NCI-H2081 treated with DMSO at 0.1 percent for 48 hours (cell line): ENCODE measurements at regions not wholly inside any gene's neighbourhood (a gene's known extent, or its start where the extent isn't known, plus 50 kb on each side); places are given as distances from the start of the nearest gene placed in this dataset.
"Not testable (repeated sequence)": the region's sequence is repeated elsewhere in the genome, so short reads cannot be mapped to it uniquely, and the experiment has no call there.

Source experiments
- DNase-seq: peaks from one replicate; lab custom pipeline; 2025; lab: John Stamatoyannopoulos, UW

GRCh38 chr3:110814170-110815007 is 257.2 kb upstream of the NECTIN3 start:
- no peak for DNase-seq

GRCh38 chr3:110815008-110815583 is 256.5 kb upstream of the NECTIN3 start:
- DNase-seq = no peak

DNA sequence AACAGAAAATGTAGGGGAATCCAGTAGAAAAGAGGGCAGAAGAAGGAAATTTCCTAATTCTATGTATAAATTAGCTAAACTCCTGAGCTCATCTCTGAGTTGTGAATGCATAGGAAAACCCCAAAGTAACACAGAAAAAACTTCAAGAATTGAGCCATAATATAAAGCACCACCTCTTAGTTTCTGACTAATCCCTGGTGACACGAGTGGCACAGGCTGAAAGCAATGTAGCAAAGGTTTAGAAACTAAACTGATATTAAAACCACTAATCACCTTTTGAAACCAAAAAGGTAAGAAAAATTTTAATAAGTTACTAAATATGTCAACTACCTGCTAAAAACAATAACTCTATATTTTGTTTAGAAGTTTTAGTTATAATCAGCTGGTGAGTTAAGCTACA is 255.6 kb upstream of the NECTIN3 start:
- no peak for DNase-seq

- no peak for DNase-seq
These were observed 250.0 kb upstream of the NECTIN3 start for GRCh38 chr3:110821586-110821985.

GRCh38 chr3:110822971-110823370 is 248.6 kb upstream of the NECTIN3 start:
- DNase-seq = no peak

- no peak for DNase-seq
These were observed 224.6 kb upstream of the NECTIN3 start for GRCh38 chr3:110846971-110847370.

DNA sequence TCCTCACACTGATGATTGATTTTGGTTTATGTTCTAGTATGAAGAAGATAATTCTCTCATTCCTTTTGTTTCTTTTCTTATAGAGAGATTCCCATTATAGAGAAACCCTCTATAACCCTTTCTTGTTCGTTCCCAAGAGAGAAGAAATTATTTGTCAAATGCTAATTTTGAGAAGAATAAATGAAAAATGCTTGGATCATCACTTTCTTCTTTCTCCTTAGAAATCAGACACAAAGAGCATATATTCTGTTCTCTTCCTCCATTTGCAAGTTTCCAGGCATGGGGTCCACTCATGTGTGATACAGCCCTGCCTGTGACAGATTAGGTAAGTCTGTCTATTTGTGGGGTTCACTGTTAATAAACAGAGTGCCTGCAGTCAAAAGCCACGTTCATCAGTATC is 222.6 kb upstream of the NECTIN3 start:
- DNase-seq = no peak

DNA sequence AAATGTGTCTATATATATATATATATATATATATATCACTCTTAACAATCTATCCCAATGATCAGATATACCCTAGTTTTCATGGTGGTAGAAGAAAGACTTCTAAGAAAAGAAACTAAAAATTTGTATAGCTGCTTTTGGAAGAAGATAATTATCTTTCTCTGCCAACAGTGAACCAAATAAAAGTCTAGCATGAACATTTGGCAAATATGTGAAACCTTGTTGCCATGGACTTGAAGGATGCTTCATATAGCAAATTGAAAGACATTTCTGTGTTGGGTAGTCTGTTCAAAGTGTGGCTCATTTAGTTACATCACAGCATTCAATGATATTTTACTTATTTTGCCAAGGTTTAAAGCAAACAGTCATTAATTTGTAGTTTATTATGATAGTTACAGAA is 219.9 kb upstream of the NECTIN3 start:
- DNase-seq = no peak

- no peak for DNase-seq
These were observed 216.4 kb upstream of the NECTIN3 start for GRCh38 chr3:110855207-110855606.

GRCh38 chr3:110856916-110857315 is 214.7 kb upstream of the NECTIN3 start:
- DNase-seq = no peak

- no peak for DNase-seq
These were observed 213.1 kb upstream of the NECTIN3 start for GRCh38 chr3:110858549-110858948.

- no peak for DNase-seq
These were observed 212.3 kb upstream of the NECTIN3 start for GRCh38 chr3:110859336-110859735.

DNA sequence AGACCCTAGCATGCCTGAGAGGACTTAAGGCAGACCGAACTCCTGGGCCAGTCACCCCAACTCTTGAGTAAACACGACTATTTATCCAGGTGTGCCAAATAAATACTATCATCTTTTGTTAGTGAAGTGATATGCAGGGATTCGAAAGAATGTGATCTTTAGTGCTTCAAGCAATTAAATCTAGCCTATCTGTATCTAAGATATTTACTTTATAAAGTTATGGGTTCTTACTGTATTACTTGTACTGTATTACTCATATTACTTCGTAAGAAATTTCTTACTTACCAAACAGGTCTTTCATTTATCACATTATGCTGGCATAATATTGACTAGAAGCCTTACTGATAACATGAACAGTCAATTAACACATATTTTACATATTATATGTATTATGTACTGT is 211.6 kb upstream of the NECTIN3 start:
- no peak for DNase-seq

DNA sequence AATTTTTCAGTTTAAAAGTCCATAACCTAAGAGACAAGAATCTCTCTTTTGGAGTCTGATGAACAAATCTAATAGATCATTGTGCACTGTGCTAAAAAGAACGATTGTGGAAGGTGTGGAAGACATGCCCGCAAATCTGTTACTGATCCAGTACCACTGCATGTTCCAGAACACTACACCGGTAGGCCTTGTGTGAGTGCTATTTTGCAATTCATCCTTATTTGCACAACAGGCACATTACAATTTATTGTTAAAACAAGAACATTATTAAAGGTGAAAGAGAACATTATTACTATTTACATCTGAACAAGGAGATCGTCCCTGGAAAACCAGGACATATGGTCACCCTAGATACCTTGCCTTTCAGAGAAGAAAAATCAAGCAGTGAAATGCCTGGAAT is 205.7 kb upstream of the NECTIN3 start:
- no peak for DNase-seq

DNA sequence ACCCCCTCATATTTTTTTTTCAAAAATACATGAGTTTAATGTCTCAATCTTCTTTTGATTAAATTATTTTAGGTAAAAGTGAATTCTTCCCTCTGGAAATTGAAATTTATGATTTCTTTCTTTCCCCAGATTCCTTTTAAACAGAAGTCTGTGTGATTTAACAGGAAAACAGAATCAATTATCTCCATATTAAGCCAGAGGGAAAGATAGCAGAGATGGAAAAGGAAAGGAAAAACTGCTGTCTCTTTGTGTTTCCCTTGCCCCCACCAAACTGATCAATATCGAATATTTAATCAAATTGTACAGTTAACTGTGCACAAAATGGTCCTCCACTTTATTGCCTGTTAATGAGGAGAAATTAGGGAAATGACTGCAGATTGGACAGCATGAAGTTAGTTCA is 203.5 kb upstream of the NECTIN3 start:
- no peak for DNase-seq

DNA sequence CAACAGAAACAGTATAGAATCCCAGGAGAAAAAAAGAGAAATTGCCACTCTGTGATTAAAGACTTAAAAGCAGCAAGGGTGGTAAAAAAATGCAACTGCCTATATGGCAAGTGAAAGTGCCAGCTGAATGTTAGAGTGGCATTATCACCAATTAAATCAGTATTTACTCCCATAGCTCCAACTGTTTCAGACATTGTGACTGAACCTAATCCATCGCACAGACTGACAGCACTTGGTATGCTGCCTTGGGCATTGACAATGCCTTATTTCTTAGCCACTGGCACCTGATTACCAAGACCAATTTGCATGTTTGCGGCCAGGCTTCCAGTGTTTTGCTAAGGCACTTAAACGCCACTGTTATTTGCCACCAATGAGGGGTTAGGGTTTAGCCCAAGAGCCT is 201.9 kb upstream of the NECTIN3 start:
- no peak for DNase-seq

- DNase-seq = no peak
These were observed 199.7 kb upstream of the NECTIN3 start for GRCh38 chr3:110871869-110872268.

DNA sequence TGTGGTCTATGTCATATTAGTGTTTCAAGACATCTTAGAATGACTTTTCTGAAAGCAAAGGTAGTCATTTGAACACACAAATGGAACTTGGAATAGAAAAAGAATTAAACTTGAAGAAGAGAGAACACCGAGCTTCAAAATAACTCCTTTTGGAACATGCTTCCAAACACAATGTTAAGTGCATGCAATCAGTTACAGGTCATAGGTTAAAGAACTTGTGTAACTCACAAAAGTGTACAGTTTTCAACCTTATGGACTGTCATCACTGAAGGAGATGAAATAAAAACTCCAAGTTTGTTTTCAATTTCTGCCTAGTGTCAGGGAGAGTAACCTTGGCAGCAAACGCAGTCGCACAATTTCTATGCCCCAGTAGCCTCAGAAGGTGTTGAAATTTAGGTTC is 192.9 kb upstream of the NECTIN3 start:
- DNase-seq = no peak

- peak; percentile 69 for DNase-seq
These were observed 190.5 kb upstream of the NECTIN3 start for GRCh38 chr3:110881069-110881468.

DNA sequence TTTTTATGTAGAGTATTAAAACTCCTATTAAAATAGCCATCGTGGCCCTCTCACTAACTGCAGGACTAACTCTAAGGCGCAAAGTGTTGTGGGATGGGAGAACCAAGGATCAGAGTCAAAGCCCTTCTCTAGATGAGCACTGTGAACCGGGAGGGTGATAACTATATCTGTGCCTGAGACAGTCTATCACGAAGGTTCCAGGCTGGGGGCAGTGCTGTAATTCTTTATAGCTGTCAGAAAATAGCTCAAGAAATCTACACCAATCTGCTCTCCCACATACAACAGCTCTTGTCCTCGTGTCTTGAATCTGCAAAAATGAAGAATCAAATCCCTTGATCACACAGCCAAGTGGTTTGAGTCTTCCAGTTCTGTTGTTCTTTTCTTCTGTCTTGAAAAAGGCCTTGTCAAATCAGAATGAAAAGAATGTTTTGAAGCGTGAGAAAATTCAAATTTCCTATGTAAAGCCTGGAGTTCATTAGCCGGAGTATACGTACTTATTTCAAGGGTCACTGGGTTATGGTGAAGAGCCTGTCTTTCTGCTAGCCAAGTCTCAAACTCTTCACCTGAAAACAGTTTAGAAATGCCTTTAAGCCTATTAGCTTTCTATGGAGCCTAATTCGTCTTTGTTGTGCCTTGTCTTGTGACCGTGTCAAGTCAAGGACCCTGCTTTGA is 185.3 kb upstream of the NECTIN3 start:
- no peak for DNase-seq

GRCh38 chr3:110887176-110887575 is 184.4 kb upstream of the NECTIN3 start:
- DNase-seq = no peak

GRCh38 chr3:110888625-110889375 is 182.8 kb upstream of the NECTIN3 start:
- DNase-seq = not testable (repeated sequence)

- DNase-seq = not testable (repeated sequence)
These were observed 182.3 kb upstream of the NECTIN3 start for GRCh38 chr3:110889376-110889699.
